Activated CD4-positive, alpha-beta T cell treated with anti-CD3 and anti-CD28 coated beads, Interleukin-2, Interleukin-6, amounts not matched to agents 100 ng/mL and 50 ng/mL, durations not matched to agents 16 hours and 8 hours (primary cell): ENCODE measurements at regions not wholly inside any gene's neighbourhood (a gene's known extent, or its start where the extent isn't known, plus 50 kb on each side); places are given as distances from the start of the nearest gene placed in this dataset.
"Not testable (repeated sequence)": the region's sequence is repeated elsewhere in the genome, so short reads cannot be mapped to it uniquely, and the experiment has no call there.

Experiments
- DNase-seq: peaks from one replicate; pipeline ENCODE4 v3.0.0-alpha.2; 2020

- not testable (repeated sequence) for DNase-seq
Measured at GRCh38 chr4:189727982-189728638, 212.6 kb upstream of the FRG1 start.

- not testable (repeated sequence) for DNase-seq
Measured at GRCh38 chr4:189731989-189732388, 208.7 kb upstream of the FRG1 start.

DNA sequence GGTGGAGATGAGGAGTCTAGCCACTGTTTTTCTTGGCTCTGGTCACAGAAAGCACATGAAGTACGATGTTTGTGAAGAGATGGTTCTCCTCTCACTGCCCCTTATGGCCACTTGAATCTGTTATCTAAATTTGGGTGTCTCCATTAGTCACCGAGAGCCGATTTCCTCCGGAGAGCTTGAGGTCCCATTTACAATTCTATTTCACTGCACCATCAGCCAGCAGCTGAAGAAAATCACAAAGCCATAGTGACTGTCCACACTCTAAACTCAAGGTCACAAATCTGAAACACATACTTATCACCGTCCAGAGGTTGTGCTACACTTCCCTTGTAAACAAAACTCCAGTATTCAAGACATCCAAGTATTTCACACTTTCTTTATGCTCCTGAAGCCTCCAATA lies 207.2 kb upstream of the FRG1 start:
- not testable (repeated sequence) for DNase-seq

GRCh38 chr4:189734648-189735267 lies 205.9 kb upstream of the FRG1 start:
- DNase-seq: not testable (repeated sequence)

DNA sequence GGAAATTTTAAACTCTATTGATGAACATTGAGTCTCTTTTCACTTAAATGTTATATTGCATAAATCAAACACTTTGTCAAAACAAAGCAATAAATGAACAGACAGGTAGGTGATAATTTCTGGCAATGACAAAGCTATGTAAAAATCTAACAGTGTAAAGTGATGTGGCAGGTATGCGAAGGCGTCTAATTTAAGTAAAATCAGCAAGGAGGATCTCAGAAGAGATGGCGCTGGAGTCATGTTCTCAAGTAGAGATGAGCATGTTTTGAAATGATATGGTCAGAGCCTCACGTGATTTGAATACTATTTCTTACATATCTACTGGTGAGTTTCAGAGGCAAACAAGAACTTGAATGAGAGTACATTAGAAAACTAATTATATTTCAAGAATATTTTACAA lies 204.0 kb upstream of the FRG1 start:
- DNase-seq: not testable (repeated sequence)

- DNase-seq: not testable (repeated sequence)
Measured at GRCh38 chr4:189740118-189740517, 200.6 kb upstream of the FRG1 start.

DNA sequence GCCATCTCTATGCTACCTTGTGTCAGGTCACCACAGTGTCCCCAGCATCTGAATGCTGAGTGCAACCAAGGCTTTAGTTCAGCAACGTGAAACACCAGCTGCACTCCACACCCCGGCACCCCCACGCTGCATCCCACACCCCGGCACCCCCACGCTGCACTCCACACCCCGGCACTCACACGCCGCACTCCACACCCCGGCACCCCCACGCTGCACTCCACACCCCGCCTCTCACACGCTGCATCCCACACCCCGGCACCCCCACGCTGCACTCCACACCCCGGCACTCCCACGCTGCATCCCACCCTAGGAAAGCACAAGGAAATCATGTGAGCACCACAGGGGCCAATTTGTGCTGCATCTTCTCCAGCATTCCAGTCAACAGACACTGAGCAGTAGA lies 199.8 kb upstream of the FRG1 start:
- DNase-seq: no peak

GRCh38 chr4:189753092-189753491 lies 187.6 kb upstream of the FRG1 start:
- DNase-seq: not testable (repeated sequence)

DNA sequence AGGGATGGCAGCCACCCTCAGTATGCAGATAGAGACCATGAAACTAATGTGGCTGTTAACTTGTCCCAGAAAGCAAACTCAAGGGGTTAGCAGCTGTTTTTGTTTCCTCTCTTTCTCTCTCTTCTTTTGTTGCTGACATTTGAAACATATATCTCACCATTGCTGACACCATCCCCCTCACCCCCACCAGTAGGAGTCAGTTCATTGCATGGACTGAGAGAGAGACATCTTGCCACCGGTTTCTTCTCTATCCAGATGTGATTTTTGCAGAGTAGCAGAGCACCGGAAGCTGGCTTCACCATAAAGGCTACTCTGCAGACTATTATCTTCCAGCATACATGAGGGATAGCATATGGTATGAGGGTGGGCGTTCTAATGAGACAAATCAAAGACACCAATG lies 177.1 kb upstream of the FRG1 start:
- no peak for DNase-seq

GRCh38 chr4:189765301-189765700 lies 175.4 kb upstream of the FRG1 start:
- DNase-seq: no peak

DNA sequence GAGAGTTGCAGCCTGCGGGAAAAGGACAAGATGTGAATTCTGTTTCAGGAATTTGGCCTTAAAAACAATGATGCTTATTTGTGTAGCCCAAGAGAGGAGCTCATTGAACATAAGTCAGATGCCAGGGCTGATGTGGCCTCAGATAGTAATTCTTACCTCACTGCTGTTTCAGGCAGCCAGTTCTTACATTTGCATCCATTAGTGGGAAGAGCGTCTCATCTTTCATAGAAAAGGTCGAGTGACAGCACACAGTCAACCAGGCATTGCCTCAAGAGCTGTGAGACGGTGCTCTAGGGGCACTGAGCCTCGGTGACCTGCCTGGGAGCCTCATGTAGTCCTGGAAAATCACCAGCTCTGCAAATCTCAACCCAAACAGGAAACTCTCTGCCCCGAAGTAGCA lies 174.9 kb upstream of the FRG1 start:
- no peak for DNase-seq

- DNase-seq: no peak
Measured at GRCh38 chr4:189767941-189768340, 172.7 kb upstream of the FRG1 start.

DNA sequence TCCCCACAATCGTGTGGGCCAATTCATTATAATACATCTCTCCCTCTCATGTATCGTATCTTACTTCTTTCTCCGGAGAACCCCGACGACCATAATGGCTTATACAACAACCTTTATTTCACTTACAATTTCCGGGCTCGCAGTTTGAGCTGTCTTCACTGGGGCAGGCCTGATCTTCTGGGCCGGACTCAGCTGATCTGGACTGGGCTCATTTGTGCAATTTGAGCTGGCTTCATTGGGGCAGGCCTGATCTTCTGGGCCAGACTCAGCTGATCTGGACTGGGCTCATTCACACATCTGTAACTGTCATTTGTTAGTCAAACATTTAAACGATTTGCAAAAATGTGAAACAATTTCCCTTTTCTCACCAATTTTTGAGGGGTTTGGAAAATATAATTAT lies 171.5 kb upstream of the FRG1 start:
- DNase-seq: no peak

DNA sequence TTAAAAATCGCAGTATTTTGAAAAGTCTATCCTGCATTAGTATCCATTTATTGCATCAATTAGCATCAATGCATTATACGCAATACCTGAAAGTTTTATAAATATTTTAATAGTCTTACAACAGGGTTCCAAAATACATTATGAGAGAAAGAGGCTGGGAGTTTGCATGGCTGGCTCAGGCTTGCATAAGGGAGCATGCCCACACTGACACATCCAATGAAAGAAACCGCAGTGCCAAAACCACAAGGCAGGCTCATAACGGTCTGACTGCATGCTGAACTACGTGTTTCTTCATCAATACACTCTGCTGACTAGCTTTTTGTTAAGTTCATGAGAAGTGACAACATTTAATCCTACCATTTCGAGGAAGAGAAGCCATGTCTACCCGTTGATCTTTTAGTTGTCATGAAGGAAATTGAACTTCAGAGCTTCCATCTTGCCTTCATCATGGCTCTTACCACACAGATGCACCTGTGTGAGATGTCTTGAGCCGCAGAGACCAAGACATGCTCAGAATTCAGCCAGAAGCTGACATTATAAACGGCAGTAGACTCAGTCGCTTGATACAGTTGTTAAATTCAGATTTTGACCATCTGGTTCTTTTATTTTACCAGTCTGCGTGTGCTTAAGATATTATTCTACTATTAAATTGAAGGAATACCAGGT lies 168.8 kb upstream of the FRG1 start:
- DNase-seq: peak; percentile 8

DNA sequence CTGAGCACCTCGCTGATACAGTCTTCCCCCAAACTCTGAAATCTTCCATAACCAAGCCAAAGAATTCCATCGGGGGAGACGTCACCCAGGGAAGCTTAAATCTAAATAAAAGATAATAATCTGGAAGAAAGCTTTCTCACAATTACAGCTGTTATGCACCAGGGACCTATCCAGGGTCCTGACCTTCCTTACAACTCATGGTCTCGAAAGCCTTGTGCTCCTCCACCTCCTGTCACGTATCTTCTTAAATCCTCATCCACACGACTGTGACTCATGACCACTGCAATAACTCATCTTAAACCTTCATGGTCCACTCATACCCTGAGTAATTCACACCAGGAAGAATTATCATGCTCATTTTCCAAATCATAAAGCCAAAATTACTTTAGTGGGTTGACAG lies 166.8 kb upstream of the FRG1 start:
- DNase-seq: no peak

- DNase-seq: no peak
Measured at GRCh38 chr4:189779281-189779980, 161.2 kb upstream of the FRG1 start.

- DNase-seq: no peak
Measured at GRCh38 chr4:189780391-189780790, 160.3 kb upstream of the FRG1 start.

GRCh38 chr4:189784651-189785050 lies 156.0 kb upstream of the FRG1 start:
- DNase-seq: no peak

- DNase-seq: no peak
Measured at GRCh38 chr4:189785257-189785656, 155.4 kb upstream of the FRG1 start.

- no peak for DNase-seq
Measured at GRCh38 chr4:189786447-189786846, 154.2 kb upstream of the FRG1 start.

DNA sequence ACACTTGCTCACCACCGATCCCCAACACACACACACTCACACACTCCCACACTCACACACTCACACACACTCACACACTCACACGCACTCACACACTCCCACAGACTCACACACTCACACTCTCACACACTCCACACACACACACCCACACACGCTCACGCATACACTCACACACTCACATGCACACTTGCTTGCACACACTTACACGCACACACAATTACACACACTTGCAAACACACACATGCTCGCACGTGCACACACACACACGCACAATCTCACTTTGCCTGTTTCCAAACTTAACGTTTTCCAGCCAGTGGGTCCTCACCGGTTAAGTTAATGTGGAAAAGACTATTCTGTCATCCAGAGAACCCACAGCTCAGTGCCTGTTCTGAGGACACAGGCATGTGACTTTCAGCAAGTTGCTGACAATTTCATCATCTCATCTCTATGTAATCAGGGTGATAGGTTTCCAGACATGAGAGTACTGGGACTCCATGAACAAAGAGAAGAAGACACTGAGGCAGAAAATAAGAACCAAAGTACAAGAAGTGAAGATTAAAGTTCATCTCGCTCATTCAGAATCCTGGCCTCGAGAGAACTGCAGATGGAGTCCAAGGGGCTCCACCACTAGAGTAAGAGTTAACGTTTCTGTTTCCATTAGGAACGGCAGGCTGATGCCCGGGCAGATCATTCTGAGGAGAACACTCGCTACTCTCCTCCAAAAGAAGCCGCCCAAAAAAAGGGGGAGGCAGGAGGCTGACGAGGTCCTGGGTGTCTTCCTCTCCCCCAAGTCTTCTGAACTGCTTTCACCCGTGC lies 153.2 kb upstream of the FRG1 start:
- no peak for DNase-seq

- DNase-seq: peak; percentile 77
Measured at GRCh38 chr4:189792924-189793618, 147.6 kb upstream of the FRG1 start.
